ENCODE measurements at regions not wholly inside any gene's neighbourhood (a gene's known extent, or its start where the extent isn't known, plus 50 kb on each side); places are given as distances from the start of the nearest gene placed in this dataset.

DNA sequence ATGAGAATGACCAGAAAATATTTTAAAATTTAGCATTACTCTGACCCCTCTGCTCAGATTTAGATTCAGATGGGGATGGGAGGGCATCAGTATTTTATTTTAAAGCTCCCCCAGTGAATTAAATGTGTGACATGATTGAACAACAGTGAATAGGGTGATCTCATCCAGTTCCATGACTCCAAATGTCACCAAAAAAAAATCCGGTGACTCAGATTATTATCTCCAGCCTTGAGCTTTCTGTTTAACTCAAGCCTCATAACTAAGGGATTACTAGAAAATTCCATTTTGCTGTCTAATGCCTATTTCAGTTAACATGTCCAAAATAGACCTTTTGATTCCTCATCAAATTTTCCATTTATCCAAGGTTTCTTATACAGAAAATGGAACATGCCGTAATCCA lies 121.8 kb upstream of the TMEM47 start:
- TF ChIP-seq, protein P1, sequence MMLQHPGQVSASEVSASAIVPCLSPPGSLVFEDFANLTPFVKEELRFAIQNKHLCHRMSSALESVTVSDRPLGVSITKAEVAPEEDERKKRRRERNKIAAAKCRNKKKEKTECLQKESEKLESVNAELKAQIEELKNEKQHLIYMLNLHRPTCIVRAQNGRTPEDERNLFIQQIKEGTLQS (CRISPR knock-in tag; conservative IDR thresholded peaks at IDR 0.05), result no peak
- TF ChIP-seq, protein P2, sequence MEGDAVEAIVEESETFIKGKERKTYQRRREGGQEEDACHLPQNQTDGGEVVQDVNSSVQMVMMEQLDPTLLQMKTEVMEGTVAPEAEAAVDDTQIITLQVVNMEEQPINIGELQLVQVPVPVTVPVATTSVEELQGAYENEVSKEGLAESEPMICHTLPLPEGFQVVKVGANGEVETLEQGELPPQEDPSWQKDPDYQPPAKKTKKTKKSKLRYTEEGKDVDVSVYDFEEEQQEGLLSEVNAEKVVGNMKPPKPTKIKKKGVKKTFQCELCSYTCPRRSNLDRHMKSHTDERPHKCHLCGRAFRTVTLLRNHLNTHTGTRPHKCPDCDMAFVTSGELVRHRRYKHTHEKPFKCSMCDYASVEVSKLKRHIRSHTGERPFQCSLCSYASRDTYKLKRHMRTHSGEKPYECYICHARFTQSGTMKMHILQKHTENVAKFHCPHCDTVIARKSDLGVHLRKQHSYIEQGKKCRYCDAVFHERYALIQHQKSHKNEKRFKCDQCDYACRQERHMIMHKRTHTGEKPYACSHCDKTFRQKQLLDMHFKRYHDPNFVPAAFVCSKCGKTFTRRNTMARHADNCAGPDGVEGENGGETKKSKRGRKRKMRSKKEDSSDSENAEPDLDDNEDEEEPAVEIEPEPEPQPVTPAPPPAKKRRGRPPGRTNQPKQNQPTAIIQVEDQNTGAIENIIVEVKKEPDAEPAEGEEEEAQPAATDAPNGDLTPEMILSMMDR (IDR thresholded peaks at IDR 0.05), result no peak
- TF ChIP-seq, protein P3, sequence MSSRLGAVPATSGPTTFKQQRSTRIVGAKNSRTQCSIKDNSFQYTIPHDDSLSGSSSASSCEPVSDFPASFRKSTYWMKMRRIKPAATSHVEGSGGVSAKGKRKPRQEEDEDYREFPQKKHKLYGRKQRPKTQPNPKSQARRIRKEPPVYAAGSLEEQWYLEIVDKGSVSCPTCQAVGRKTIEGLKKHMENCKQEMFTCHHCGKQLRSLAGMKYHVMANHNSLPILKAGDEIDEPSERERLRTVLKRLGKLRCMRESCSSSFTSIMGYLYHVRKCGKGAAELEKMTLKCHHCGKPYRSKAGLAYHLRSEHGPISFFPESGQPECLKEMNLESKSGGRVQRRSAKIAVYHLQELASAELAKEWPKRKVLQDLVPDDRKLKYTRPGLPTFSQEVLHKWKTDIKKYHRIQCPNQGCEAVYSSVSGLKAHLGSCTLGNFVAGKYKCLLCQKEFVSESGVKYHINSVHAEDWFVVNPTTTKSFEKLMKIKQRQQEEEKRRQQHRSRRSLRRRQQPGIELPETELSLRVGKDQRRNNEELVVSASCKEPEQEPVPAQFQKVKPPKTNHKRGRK (CRISPR knock-in tag; IDR thresholded peaks at IDR 0.05; ENCODE audit: borderline replicate concordance), result no peak
- TF ChIP-seq NR1H2 (CRISPR knock-in tag; IDR thresholded peaks at IDR 0.05), result no peak

All from WTC11 (cell line).